ENCODE measurements at regions not wholly inside any gene's neighbourhood (a gene's known extent, or its start where the extent isn't known, plus 50 kb on each side); places are given as distances from the start of the nearest gene placed in this dataset.
"Not testable (repeated sequence)": the region's sequence is repeated elsewhere in the genome, so short reads cannot be mapped to it uniquely, and the experiment has no call there.

DNA sequence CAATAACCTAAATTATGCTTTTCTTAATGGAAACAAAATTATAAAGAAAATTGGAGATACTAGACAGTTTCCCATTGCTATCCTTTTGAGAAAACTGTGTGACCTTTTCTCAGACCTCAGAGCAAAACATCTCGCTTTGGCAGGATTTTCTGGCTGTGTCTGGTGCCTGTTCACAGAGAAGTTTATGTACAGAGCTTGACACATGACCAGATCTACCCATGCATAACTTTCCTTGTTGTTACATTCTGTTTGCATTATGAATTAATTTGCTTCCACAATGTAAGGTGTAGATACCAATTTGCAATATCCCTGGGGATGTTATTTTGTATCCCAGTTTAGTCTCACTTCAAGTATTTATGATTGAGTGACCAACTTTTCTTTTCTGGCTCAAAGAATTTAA is 565.0 kb downstream of the XPNPEP1 start:
- Mint-ChIP-seq H3K27ac (no peak overlapping the region), H3K4me3 (no peak overlapping the region), H3K9me3 (peaks cover 4% of the 10 kb centered on the region), H3K4me1 (no peaks in the 10 kb centered on the region), H3K27me3 (no peaks in the 10 kb centered on the region), H3K36me3 (no peaks in the 10 kb centered on the region)

DNA sequence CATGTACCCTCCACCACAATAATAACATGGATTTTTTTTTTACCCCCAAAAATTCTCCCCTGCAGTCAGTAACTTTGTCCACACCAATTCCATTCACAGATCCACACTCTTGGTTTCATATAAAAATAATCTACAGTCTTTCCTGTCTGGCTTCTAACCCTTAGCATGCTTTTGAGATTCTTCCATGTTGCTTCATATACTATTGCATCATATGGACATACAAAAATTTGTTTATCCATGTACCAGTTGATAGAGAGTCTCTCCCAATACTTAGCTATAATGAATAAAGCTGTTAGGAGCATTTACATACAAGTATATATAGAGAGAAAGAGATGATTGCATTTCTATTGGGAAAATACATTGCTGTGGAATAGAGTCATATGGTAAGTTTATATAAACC is 575.0 kb downstream of the XPNPEP1 start:
- no peaks in the 10 kb centered on the region for H3K9me3 Mint-ChIP-seq
- no peak overlapping the region for H3K4me3 Mint-ChIP-seq
- H3K27me3 Mint-ChIP-seq, result no peaks in the 10 kb centered on the region
- H3K36me3 Mint-ChIP-seq, result no peaks in the 10 kb centered on the region
- no peaks in the 10 kb centered on the region for H3K4me1 Mint-ChIP-seq
- H3K27ac Mint-ChIP-seq, result no peak overlapping the region

DNA sequence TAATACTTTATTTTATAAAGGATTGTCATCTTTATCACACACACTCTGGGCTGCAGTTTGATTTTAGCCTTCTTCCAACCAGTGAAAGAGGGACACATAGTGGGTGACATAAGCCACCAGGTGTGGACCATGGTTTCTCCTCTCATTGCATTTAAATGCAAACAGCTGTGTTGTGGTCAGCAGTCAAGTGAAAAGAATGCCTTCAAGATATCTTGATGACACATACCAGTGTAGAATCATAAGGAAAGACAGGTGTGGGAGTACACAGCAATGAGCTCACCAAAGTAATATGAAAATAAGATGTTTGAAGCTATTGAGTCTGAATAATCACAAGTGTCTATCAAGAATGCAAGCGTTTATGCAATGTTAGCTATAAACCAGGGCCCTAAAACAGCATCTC is 580.0 kb downstream of the XPNPEP1 start:
- no peaks in the 10 kb centered on the region for H3K36me3 Mint-ChIP-seq

DNA sequence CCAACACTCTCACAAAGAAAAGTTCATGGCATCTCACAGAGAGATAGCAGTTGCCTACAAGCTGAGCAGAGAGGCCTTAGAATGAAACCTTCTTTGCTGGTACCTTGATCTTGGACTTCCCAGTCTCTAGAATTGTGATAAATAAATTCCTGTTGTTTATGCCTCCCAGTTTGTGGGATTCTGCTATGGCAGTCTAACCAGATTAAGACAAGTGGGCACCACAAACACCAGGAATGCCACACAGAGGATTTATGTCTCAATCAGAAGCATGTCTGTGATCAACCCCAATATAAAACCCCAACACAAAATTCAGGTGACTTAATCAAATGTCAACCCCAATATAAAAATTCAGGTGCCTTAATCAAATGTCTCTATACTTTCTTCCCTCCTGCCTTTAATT is 581.3 kb downstream of the XPNPEP1 start:
- H3K27me3 Mint-ChIP-seq, result no peaks in the 10 kb centered on the region
- no peaks in the 10 kb centered on the region for H3K36me3 Mint-ChIP-seq
- no peaks in the 10 kb centered on the region for H3K9me3 Mint-ChIP-seq
- no peak overlapping the region for H3K27ac Mint-ChIP-seq
- H3K4me3 Mint-ChIP-seq, result no peak overlapping the region
- no peaks in the 10 kb centered on the region for H3K4me1 Mint-ChIP-seq

More for the DNA sequence above, 580.0 kb downstream of the XPNPEP1 start:
- H3K27me3 Mint-ChIP-seq, result no peaks in the 10 kb centered on the region
- no peak overlapping the region for H3K4me3 Mint-ChIP-seq
- H3K4me1 Mint-ChIP-seq, result no peaks in the 10 kb centered on the region
- H3K9me3 Mint-ChIP-seq, result no peaks in the 10 kb centered on the region
- no peak overlapping the region for H3K27ac Mint-ChIP-seq

DNA sequence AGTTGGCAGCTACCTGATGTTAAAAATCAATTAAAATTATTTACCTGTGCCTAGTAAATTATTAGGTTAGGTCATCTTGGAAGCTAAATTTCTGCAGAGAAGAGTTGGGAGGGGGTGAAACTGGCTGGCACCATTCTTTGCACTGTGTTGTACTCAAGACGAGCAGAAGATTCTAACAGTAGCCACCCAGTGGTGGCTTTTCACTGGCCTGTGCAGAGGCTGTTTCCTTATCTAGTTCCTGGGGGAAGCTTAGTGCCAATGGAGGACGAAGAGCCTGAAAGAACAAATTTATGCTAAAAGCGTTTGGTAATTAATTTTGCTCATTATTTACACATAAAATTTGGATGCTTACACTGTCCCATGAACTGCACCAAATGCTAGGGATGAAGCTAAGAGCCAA is 595.3 kb downstream of the XPNPEP1 start:
- Mint-ChIP-seq H3K9me3 (no peaks in the 10 kb centered on the region), H3K4me1 (no peaks in the 10 kb centered on the region), H3K36me3 (no peaks in the 10 kb centered on the region), H3K27me3 (no peaks in the 10 kb centered on the region), H3K27ac (no peak overlapping the region), H3K4me3 (no peak overlapping the region)

DNA sequence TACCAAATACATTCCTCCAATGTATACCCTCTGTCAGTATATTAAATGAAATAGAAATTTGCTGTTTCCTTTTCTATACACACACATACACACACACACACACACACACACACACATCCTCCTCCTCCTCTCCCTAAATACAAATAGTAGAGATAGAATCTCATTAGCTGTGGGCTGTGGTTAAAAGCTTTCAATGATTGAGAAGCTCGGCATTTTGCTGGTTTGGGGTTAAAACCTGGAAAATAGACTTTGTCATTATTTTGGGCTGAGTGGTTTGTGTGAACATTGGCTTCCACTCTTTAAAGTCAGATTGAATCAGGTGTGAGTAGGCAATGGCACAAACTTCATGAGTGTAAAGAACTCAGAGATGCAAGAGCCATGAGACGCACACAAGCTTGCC is 596.0 kb downstream of the XPNPEP1 start:
- no peaks in the 10 kb centered on the region for H3K4me1 Mint-ChIP-seq
- H3K27me3 Mint-ChIP-seq, result no peaks in the 10 kb centered on the region
- H3K4me3 Mint-ChIP-seq, result no peak overlapping the region
- no peaks in the 10 kb centered on the region for H3K36me3 Mint-ChIP-seq
- H3K27ac Mint-ChIP-seq, result no peak overlapping the region
- no peaks in the 10 kb centered on the region for H3K9me3 Mint-ChIP-seq

DNA sequence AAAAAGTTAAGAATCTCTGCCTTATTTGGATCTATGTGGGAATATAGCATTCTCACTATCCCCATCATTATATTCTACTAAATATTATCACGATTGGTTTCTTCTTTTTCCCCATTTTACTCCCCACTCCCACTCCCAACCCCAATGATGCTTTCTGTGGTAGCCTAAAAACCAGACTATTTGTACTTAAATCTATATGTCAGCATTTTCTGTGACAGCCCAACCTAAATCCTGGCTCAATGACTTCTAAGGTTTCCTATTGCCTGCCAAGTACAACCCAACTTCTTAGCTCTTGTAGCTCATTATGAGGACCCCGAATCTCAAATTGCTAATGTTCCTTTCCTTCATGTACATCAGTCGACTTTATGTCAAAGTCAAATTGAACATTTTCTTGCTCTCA is 598.6 kb downstream of the XPNPEP1 start:
- Mint-ChIP-seq H3K27ac (no peak overlapping the region), H3K27me3 (no peaks in the 10 kb centered on the region), H3K9me3 (peaks cover 5% of the 10 kb centered on the region), H3K4me3 (no peak overlapping the region), H3K4me1 (no peaks in the 10 kb centered on the region), H3K36me3 (no peaks in the 10 kb centered on the region)

DNA sequence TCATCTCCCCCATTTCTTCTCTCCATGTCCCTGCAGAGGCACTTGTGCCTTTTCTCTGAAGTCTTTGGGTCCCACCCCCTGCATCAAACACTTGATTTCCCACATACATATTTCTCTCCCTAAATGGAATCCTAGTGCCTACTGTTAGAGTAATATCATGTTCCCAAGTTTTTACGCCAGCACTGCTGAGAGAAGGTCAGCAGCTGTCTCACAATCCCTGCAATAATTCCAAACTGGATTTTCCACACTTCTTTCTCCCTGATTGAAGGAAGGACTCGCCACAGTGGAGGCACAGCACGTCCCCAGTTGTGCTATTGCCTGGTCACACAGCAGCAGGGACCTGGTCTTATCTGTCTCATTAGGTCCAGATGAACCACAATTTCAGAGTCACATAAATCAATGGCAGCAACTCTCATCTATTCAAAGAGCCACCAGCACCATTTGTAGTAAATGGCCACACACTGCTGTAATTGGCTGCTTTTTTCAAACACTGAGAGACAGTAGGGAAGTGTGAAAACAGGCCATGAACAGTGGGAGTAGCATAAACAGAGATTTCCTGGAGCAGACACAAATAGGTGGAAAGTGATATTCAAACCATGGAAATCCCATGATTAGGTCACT is 605.5 kb downstream of the XPNPEP1 start:
- Mint-ChIP-seq H3K27ac (no peak overlapping the region), H3K4me1 (no peaks in the 10 kb centered on the region), H3K9me3 (peaks cover 5% of the 10 kb centered on the region), H3K36me3 (no peaks in the 10 kb centered on the region), H3K27me3 (no peaks in the 10 kb centered on the region), H3K4me3 (no peak overlapping the region)

DNA sequence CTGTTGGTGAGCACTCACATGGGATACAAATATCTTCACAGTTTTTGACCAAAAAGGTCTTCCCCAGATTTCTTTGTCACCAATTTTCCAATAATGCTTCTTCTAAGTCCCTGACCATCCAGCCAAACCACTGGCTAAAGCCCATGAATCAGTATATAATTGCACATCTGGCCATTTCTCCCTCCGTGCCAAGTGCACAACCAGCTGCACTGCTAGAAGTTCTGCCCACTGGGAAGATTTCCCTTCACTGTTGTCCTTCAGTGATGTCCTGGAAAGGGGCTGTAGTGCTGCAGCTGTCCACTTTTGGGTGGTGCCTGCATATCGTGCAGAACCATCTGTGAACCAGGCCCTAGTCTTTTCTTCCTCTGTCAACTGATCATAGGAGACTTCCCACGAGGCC is 609.3 kb downstream of the XPNPEP1 start:
- H3K27ac Mint-ChIP-seq, H3K4me1 Mint-ChIP-seq, H3K36me3 Mint-ChIP-seq: not testable (repeated sequence)

DNA sequence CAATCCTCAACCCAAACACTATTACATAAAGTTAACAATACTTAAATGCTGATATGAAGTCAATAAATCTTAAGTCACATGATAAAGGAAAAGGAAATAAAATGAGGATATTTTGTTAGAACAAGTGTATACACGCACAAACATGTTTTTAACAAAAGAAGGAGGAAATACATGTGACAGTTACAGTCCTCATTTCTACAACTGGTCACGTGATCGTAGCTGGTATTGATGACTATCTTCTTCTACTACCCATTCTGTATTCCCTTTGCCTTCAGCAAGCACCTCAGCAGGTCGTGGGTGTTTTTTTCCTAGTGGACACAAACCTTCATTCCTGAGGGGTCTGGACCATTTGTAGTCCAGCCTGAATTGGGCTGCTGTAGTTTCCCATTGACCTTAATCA is 610.8 kb downstream of the XPNPEP1 start:
- H3K9me3 Mint-ChIP-seq, H3K4me3 Mint-ChIP-seq, H3K36me3 Mint-ChIP-seq, H3K27ac Mint-ChIP-seq, H3K4me1 Mint-ChIP-seq, H3K27me3 Mint-ChIP-seq: not testable (repeated sequence)

More for the DNA sequence above, 609.3 kb downstream of the XPNPEP1 start:
- not testable (repeated sequence) for H3K27me3 Mint-ChIP-seq, H3K4me3 Mint-ChIP-seq, H3K9me3 Mint-ChIP-seq

DNA sequence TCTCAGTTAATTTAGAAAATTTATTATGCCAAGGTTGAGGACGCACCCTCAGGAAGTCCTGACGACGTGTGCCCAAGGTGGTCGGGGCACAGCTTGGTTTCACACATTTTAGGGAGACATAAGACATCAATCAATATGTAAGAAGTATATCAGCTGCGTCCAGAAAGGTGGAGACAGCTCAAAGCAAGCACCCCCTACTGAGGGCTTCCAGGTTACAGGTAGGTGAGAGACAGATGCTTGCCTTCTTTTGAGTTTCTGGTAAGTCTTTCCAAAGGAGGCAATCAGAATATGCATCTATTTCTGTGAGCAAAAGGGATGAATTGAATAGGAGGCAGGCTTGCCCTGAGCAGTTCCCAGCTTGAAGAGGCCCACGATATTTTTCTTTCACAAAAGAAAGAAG is 614.3 kb downstream of the XPNPEP1 start:
- no peaks in the 10 kb centered on the region for H3K27me3 Mint-ChIP-seq
- no peaks in the 10 kb centered on the region for H3K9me3 Mint-ChIP-seq
- no peaks in the 10 kb centered on the region for H3K36me3 Mint-ChIP-seq
- no peak overlapping the region for H3K27ac Mint-ChIP-seq
- no peak overlapping the region for H3K4me3 Mint-ChIP-seq
- H3K4me1 Mint-ChIP-seq, result no peaks in the 10 kb centered on the region

DNA sequence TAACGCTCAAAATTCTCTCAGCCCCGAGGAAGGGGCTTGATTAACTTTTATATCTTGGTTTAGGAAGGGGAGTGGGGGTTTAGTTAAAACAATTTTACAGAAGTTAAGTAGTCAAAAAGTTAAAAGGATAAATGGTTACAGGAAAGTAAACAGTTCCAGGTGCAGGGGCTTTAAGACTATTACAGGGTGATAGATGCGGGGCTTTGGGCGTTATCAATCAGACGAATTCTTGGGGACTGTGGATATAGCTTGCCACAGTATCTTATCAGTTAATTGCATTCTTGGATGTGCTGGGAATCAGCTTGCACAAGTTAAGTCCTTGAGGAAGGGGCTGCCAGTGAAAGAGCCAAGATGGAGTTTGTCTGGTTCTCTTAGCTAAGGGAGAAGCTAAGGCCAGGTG is 616.2 kb downstream of the XPNPEP1 start:
- H3K9me3 Mint-ChIP-seq, H3K4me1 Mint-ChIP-seq, H3K27me3 Mint-ChIP-seq, H3K36me3 Mint-ChIP-seq, H3K4me3 Mint-ChIP-seq, H3K27ac Mint-ChIP-seq: not testable (repeated sequence)

DNA sequence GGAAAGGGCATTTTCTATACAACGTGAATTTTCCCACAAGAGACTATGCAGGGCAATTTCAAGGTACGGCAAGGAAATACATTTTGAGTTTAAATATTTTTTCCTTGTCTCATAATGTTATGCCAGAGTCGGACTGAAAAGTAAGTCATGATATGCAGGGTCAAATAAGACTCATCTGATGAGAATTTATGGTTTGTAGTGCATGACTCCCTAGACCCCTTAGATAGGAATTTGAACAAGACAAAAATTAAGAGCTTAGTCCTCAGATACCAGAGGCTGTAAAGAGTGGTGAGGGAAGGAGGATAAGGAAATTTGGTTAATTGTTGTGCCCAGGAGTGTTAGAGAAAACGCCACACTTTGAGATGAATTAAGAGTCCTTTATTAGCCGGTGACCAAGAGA is 616.6 kb downstream of the XPNPEP1 start:
- Mint-ChIP-seq H3K27me3 (peaks cover 3% of the 10 kb centered on the region), H3K4me1 (no peaks in the 10 kb centered on the region), H3K36me3 (no peaks in the 10 kb centered on the region), H3K4me3 (no peak overlapping the region), H3K27ac (no peak overlapping the region), H3K9me3 (peaks cover 7% of the 10 kb centered on the region)

DNA sequence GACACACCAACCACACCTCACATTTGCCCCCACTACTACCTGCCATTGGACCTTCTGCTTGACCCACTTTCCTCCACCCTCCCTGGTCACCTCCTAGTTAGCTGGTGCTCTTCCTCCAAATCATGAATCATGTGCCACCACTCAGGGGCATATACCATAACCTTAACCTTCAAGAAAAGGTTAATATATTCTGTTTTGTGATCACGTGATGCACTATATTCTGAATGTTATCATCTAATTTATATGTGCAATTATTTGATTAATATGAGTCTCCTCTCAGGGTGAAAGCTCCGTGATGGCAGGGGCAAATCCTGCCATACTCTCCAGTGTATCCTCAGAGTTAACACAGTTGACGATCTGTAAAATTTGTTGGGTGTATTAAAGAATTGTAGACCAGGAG is 635.5 kb downstream of the XPNPEP1 start:
- Mint-ChIP-seq H3K9me3 (no peaks in the 10 kb centered on the region), H3K36me3 (no peaks in the 10 kb centered on the region), H3K27ac (no peak overlapping the region), H3K27me3 (no peaks in the 10 kb centered on the region), H3K4me1 (no peaks in the 10 kb centered on the region), H3K4me3 (no peak overlapping the region)

DNA sequence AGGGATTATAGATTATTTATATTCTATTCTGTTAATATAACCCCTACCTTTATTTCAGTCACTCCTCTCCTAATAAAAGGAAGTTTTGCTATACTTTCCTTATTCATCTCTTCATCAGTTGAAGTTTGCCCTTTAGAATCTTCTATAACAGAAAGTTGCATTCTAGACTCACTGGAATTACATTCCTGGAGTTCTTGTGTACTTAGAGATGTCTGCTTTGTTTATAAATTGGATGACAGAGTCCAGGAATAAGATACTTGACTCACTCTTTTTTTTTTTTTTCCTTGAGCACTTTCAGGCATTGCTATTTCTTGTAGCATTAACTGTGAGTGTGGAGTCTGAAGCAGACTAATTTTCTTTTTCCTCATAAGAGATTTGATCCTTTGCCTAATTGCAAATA is 640.8 kb downstream of the XPNPEP1 start:
- no peaks in the 10 kb centered on the region for H3K9me3 Mint-ChIP-seq
- H3K27ac Mint-ChIP-seq, result no peak overlapping the region
- no peaks in the 10 kb centered on the region for H3K27me3 Mint-ChIP-seq
- H3K4me3 Mint-ChIP-seq, result no peak overlapping the region
- no peaks in the 10 kb centered on the region for H3K4me1 Mint-ChIP-seq
- H3K36me3 Mint-ChIP-seq, result no peaks in the 10 kb centered on the region

DNA sequence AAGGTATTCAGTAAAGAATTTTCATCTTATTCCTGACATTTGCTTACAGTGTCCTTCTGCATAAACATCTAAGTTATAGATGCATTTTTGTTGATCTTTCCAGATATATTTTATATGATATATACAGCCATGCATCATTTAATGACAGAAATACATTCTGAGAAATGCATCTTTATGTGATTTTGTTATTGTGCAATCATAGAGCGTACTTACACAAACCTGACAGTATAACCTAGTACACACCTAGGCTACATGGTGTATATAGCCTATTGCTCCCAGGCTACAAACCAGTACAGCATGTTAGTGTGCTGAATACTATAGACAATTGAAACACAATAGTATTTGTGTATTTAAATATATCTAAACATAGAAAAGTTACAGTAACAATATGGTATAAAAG is 642.0 kb downstream of the XPNPEP1 start:
- no peak overlapping the region for H3K4me3 Mint-ChIP-seq
- H3K27me3 Mint-ChIP-seq, result no peaks in the 10 kb centered on the region
- H3K9me3 Mint-ChIP-seq, result no peaks in the 10 kb centered on the region
- no peak overlapping the region for H3K27ac Mint-ChIP-seq
- H3K36me3 Mint-ChIP-seq, result no peaks in the 10 kb centered on the region
- H3K4me1 Mint-ChIP-seq, result no peaks in the 10 kb centered on the region

DNA sequence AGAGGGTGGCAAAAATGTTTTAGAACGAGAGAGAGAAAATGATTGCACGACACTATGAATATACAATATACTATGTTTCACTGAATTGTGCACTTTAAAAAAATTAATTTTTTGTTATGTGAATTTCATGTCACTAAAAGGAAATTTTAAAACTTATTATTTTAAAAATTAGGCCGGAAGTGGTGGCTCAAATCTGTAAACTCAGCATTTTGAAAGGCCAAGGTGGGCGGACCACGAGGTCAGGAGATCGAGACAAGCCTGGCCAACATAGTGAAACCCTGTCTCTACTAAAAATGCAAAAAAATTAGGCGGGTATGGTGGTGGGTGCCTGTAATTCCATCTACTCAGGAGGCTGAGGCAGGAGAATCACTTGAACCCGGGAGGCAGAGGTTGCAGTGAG is 642.5 kb downstream of the XPNPEP1 start:
- no peaks in the 10 kb centered on the region for H3K4me1 Mint-ChIP-seq
- no peaks in the 10 kb centered on the region for H3K36me3 Mint-ChIP-seq
- no peak overlapping the region for H3K4me3 Mint-ChIP-seq
- H3K9me3 Mint-ChIP-seq, result no peaks in the 10 kb centered on the region
- H3K27ac Mint-ChIP-seq, result no peak overlapping the region
- H3K27me3 Mint-ChIP-seq, result no peaks in the 10 kb centered on the region

Measured in activated naive CD4-positive, alpha-beta T cell treated with anti-CD3 and anti-CD28 coated beads, Interleukin-2, amount 50 U/mL, for 24 hours (primary cell).